HEK293 (cell line): ENCODE measurements at regions not wholly inside any gene's neighbourhood (a gene's known extent, or its start where the extent isn't known, plus 50 kb on each side); places are given as distances from the start of the nearest gene placed in this dataset.

Source experiments
- CTCF ChIA-PET: fragments of 350-600 bp; formaldehyde crosslinking; extraction: SDS; loops from one replicate; lab custom pipeline; 2021; ENCODE audit warnings: antibody characterized with exemption; lab: Yijun Ruan, JAX
- POLR2A ChIA-PET: fragments of 300-600 bp; formaldehyde crosslinking; extraction: SDS; loops from one replicate; lab custom pipeline; 2020; ENCODE audit warnings: antibody characterized with exemption, inconsistent platforms; lab: Yijun Ruan, JAX
- H3K27ac ChIP-seq: fragments of 200-500 bp; sonication (Bioruptor generic); 2 replicates; pipeline ENCODE4 v1.5.1; 2014; ENCODE audit warnings: low read depth, low read length, control low read depth, inconsistent platforms; ENCODE audit errors: extremely low read depth
- H3K36me3 ChIP-seq, 2 experiments: fragments of 200-500 bp in 1 of 2; sonication (Bioruptor generic) in 1 of 2; 1 replicate in 1 of 2; 2 replicates in 1 of 2; pipeline ENCODE4 v1.5.1; 2014 to 2017; ENCODE audit warnings: inconsistent platforms in 2 of 2, low read length in 2 of 2; ENCODE audit not compliant: control insufficient read depth in 2 of 2, insufficient read depth in 1 of 2
- H3K4me1 ChIP-seq: fragments of 200-500 bp; sonication (Bioruptor generic); 2 replicates; pipeline ENCODE4 v1.5.1; 2014; ENCODE audit warnings: mild to moderate bottlenecking, low read length, inconsistent platforms; ENCODE audit not compliant: control insufficient read depth, insufficient read depth
- H3K4me3 ChIP-seq: 2 replicates; pipeline ENCODE4 v1.5.1; 2011; ENCODE audit warnings: low read depth, mild to moderate bottlenecking, control low read depth, low read length, moderate library complexity
- H3K9me3 ChIP-seq: fragments of 200-500 bp; sonication (Bioruptor generic); 2 replicates; pipeline ENCODE4 v1.5.1; 2014; ENCODE audit warnings: low read depth, low read length, inconsistent platforms; ENCODE audit not compliant: control insufficient read depth, insufficient read depth
- BCL11B ChIP-seq: fragments of 450-650 bp; formaldehyde crosslinking; IDR thresholded peaks from 2 replicates; pipeline ENCODE4 v1.5.1; 2016; ENCODE audit warnings: low read depth, missing biosample characterization, missing genetic modification characterization
- PRDM1 ChIP-seq: fragments of 450-650 bp; formaldehyde crosslinking; IDR thresholded peaks from 2 replicates; pipeline ENCODE4; 2016; ENCODE audit warnings: missing biosample characterization, missing genetic modification characterization
- ZBTB48 ChIP-seq: fragments of 450-650 bp; formaldehyde crosslinking; IDR thresholded peaks from 2 replicates; pipeline ENCODE4 v1.5.1; 2016; ENCODE audit warnings: missing biosample characterization, missing genetic modification characterization
- ZFP37 ChIP-seq: fragments of 450-650 bp; formaldehyde crosslinking; IDR thresholded peaks from 2 replicates; pipeline ENCODE4 v1.5.1; 2016; ENCODE audit warnings: missing biosample characterization, missing genetic modification characterization
- ZNF132 ChIP-seq: fragments of 450-650 bp; formaldehyde crosslinking; IDR thresholded peaks from 2 replicates; pipeline ENCODE4 v1.5.1; 2017; ENCODE audit warnings: missing biosample characterization, missing genetic modification characterization, borderline replicate concordance
- ZNF24 ChIP-seq: fragments of 450-650 bp; formaldehyde crosslinking; IDR thresholded peaks from 2 replicates; pipeline ENCODE4 v1.5.1; 2016; ENCODE audit warnings: missing biosample characterization, missing genetic modification characterization
- ZNF391 ChIP-seq: fragments of 450-650 bp; formaldehyde crosslinking; IDR thresholded peaks from 2 replicates; pipeline ENCODE4 v1.5.1; 2016; ENCODE audit warnings: low read depth, missing biosample characterization, missing genetic modification characterization, borderline replicate concordance
- ZNF501 ChIP-seq: fragments of 450-650 bp; formaldehyde crosslinking; IDR thresholded peaks from 2 replicates; pipeline ENCODE4 v1.5.1; 2016; ENCODE audit warnings: missing biosample characterization, missing genetic modification characterization
- ZNF530 ChIP-seq: fragments of 450-650 bp; formaldehyde crosslinking; IDR thresholded peaks from 2 replicates; pipeline ENCODE4 v1.5.1; 2016; ENCODE audit warnings: low read depth, missing biosample characterization, missing genetic modification characterization
- ZNF610 ChIP-seq: fragments of 450-650 bp; formaldehyde crosslinking; IDR thresholded peaks from 2 replicates; pipeline ENCODE4 v1.5.1; 2016; ENCODE audit warnings: missing biosample characterization, missing genetic modification characterization, borderline replicate concordance
- ZNF785 ChIP-seq: fragments of 450-650 bp; formaldehyde crosslinking; IDR thresholded peaks from 2 replicates; pipeline ENCODE4 v1.5.1; 2016; ENCODE audit warnings: missing biosample characterization, missing genetic modification characterization
- ZSCAN30 ChIP-seq: fragments of 450-650 bp; IDR thresholded peaks from 2 replicates; pipeline ENCODE4 v1.5.1; 2018; ENCODE audit warnings: missing biosample characterization, mild to moderate bottlenecking, missing genetic modification characterization, moderate library complexity
- ZXDB ChIP-seq: fragments of 450-650 bp; formaldehyde crosslinking; IDR thresholded peaks from 2 replicates; pipeline ENCODE4 v1.5.1; 2016; ENCODE audit warnings: missing biosample characterization, missing genetic modification characterization
- TF ChIP-seq, protein P1 (sequence below): fragments of 450-650 bp; formaldehyde crosslinking; IDR thresholded peaks from 2 replicates; pipeline ENCODE4 v1.5.1; 2016; ENCODE audit warnings: missing biosample characterization, missing genetic modification characterization
- TF ChIP-seq, protein P2 (sequence below): fragments of 450-650 bp; formaldehyde crosslinking; IDR thresholded peaks from 2 replicates; pipeline ENCODE4 v1.5.1; 2016; ENCODE audit warnings: missing biosample characterization, missing genetic modification characterization, borderline replicate concordance
- TF ChIP-seq, protein P3 (sequence below): fragments of 450-650 bp; formaldehyde crosslinking; IDR thresholded peaks from 2 replicates; pipeline ENCODE4 v1.5.1; 2016; ENCODE audit warnings: missing biosample characterization, missing genetic modification characterization, low read depth

DNA sequence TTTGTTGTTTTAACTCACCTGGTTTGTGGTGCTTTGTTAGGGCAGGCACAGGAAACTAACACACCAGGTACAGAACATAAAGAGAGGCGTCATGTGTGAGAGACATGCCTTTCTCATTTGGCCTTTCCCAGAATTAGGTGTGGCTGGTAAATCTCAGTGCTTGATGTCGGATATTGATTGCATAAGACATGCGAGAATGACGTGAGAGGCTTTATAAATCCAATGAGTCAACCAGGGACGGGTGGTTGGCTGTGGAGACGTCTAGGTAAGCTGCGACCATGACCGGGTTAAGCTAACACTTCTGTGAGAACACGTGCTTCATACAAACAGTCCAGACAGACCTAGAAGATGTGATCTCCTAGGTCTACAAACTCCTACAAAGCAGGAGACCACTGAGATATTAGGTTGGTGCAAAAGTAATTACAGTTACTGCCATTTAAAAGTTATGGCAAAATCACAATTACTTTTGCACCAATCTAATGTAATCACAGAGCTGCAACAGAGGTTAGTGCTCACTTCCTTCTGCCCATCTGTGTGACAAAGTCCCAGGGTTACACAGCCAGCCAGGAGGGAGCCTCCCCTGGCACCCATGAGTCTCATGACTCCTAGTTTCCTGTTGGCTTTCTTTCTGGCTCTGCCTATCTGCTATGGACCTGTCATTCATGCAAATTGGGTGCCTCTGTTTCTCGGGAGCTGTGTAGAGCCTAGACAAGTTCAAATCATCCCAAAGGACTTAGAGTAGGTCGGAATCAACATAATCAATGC is 98.9 kb upstream of the ATP8B1 start:
- H3K27ac ChIP-seq, result no peak overlapping the region
- TF ChIP-seq ZNF530 (tag by site-specific recombination) (no peak), ZXDB (tag by site-specific recombination) (no peak), ZNF610 (tag by site-specific recombination) (no peak), ZBTB48 (no peak), ZNF24 (no peak), ZSCAN30 (tag by site-specific recombination) (no peak), BCL11B (tag by site-specific recombination) (no peak), ZNF501 (tag by site-specific recombination) (no peak), ZNF391 (tag by site-specific recombination) (no peak), ZNF785 (tag by site-specific recombination) (no peak), PRDM1 (tag by site-specific recombination) (no peak)
- TF ChIP-seq, protein P1, sequence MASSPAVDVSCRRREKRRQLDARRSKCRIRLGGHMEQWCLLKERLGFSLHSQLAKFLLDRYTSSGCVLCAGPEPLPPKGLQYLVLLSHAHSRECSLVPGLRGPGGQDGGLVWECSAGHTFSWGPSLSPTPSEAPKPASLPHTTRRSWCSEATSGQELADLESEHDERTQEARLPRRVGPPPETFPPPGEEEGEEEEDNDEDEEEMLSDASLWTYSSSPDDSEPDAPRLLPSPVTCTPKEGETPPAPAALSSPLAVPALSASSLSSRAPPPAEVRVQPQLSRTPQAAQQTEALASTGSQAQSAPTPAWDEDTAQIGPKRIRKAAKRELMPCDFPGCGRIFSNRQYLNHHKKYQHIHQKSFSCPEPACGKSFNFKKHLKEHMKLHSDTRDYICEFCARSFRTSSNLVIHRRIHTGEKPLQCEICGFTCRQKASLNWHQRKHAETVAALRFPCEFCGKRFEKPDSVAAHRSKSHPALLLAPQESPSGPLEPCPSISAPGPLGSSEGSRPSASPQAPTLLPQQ, result no peak
- TF ChIP-seq, protein P2, sequence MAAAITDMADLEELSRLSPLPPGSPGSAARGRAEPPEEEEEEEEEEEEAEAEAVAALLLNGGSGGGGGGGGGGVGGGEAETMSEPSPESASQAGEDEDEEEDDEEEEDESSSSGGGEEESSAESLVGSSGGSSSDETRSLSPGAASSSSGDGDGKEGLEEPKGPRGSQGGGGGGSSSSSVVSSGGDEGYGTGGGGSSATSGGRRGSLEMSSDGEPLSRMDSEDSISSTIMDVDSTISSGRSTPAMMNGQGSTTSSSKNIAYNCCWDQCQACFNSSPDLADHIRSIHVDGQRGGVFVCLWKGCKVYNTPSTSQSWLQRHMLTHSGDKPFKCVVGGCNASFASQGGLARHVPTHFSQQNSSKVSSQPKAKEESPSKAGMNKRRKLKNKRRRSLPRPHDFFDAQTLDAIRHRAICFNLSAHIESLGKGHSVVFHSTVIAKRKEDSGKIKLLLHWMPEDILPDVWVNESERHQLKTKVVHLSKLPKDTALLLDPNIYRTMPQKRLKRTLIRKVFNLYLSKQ (tag by site-specific recombination), result no peak
- TF ChIP-seq, protein P3, sequence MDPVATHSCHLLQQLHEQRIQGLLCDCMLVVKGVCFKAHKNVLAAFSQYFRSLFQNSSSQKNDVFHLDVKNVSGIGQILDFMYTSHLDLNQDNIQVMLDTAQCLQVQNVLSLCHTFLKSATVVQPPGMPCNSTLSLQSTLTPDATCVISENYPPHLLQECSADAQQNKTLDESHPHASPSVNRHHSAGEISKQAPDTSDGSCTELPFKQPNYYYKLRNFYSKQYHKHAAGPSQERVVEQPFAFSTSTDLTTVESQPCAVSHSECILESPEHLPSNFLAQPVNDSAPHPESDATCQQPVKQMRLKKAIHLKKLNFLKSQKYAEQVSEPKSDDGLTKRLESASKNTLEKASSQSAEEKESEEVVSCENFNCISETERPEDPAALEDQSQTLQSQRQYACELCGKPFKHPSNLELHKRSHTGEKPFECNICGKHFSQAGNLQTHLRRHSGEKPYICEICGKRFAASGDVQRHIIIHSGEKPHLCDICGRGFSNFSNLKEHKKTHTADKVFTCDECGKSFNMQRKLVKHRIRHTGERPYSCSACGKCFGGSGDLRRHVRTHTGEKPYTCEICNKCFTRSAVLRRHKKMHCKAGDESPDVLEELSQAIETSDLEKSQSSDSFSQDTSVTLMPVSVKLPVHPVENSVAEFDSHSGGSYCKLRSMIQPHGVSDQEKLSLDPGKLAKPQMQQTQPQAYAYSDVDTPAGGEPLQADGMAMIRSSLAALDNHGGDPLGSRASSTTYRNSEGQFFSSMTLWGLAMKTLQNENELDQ, result no peak
- TF ChIP-seq, all 188 proteins: peak for 0
- CTCF ChIA-PET, result interaction anchor here (1.0 kb wide), 2 partner anchors 10 kb away, joined by 3 to 7 read pairs; no protein-coding TSS in a partner anchor

DNA sequence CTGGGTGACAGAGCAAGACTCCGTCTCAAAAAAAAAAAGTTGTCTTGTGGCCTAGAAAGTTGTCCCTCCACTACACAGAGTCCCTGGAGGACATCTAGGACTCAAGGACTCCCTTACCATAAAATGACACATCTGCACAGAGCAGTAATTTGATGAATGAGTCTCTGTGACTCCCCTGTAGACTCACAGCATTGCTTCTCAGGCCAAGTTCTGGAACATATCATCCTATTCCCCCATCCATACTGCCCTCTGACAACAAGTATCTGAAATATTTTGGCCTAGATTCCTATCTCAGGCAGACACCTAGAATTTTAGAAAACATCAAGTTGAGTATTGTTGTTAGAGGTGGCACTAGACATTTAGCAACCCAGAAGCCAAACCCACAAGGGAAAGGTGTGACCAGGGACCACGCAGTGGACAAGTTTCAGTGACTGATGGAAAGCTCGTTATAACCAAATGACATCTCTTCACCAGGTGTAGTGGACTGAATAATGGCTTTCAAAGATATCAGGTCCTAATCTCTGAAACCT is 97.9 kb upstream of the ATP8B1 start:
- ChIA-PET POLR2A (no interaction called here), CTCF (interaction anchor here (1.0 kb wide), 1 partner anchor 9 kb away, joined by 3 read pairs; no protein-coding TSS in a partner anchor)
- Histone ChIP-seq H3K4me1 (no peaks in the 10 kb centered on the region), H3K9me3 (no peaks in the 10 kb centered on the region), H3K36me3 (no peaks in the 10 kb centered on the region), H3K4me3 (no peak overlapping the region), H3K27ac (no peak overlapping the region)
- TF ChIP-seq ZFP37 (tag by site-specific recombination) (no peak), ZNF132 (no peak)

More for the DNA sequence above, 98.9 kb upstream of the ATP8B1 start:
- Histone ChIP-seq H3K36me3 (no peaks in the 10 kb centered on the region), H3K4me1 (no peaks in the 10 kb centered on the region), H3K4me3 (no peak overlapping the region), H3K9me3 (no peaks in the 10 kb centered on the region)
- POLR2A ChIA-PET, result no interaction called here
